Mesodermal cell (in vitro differentiated cells): ENCODE measurements at regions not wholly inside any gene's neighbourhood (a gene's known extent, or its start where the extent isn't known, plus 50 kb on each side); places are given as distances from the start of the nearest gene placed in this dataset.
"Not testable (repeated sequence)": the region's sequence is repeated elsewhere in the genome, so short reads cannot be mapped to it uniquely, and the experiment has no call there.

Experiments used
- H3K27ac ChIP-seq: 2 replicates; pipeline ENCODE4 v1.7.0; 2013; ENCODE audit warnings: mild to moderate bottlenecking, low read depth, low read length, moderate library complexity; ENCODE audit not compliant: severe bottlenecking
- H3K36me3 ChIP-seq: 2 replicates; pipeline ENCODE4 v1.7.1; 2013; ENCODE audit warnings: mild to moderate bottlenecking, low read length, moderate library complexity; ENCODE audit not compliant: control insufficient read depth, insufficient read depth
- H3K4me1 ChIP-seq: one replicate; pipeline ENCODE4 v1.7.1; 2013; ENCODE audit warnings: mild to moderate bottlenecking, low read length; ENCODE audit not compliant: insufficient read depth, control insufficient read depth, poor library complexity, severe bottlenecking
- H3K4me3 ChIP-seq: 2 replicates; pipeline ENCODE4 v1.7.0; 2013; ENCODE audit warnings: low read length, control low read depth, mild to moderate bottlenecking; ENCODE audit not compliant: insufficient read depth, poor library complexity, severe bottlenecking; ENCODE audit errors: extremely low read depth
- H3K9me3 ChIP-seq: 2 replicates; pipeline ENCODE4 v1.7.1; 2013; ENCODE audit warnings: mild to moderate bottlenecking, low read length, moderate library complexity; ENCODE audit not compliant: control insufficient read depth
- WGBS, 2 experiments: methylation state at CpG; one replicate each; pipeline ENCODE4 v1.1.5; 2013; ENCODE audit warnings: missing lambda C conversion rate in 2 of 2; ENCODE audit not compliant: insufficient coverage in 2 of 2; 5-methylcytosine and 5-hydroxymethylcytosine counted together

DNA sequence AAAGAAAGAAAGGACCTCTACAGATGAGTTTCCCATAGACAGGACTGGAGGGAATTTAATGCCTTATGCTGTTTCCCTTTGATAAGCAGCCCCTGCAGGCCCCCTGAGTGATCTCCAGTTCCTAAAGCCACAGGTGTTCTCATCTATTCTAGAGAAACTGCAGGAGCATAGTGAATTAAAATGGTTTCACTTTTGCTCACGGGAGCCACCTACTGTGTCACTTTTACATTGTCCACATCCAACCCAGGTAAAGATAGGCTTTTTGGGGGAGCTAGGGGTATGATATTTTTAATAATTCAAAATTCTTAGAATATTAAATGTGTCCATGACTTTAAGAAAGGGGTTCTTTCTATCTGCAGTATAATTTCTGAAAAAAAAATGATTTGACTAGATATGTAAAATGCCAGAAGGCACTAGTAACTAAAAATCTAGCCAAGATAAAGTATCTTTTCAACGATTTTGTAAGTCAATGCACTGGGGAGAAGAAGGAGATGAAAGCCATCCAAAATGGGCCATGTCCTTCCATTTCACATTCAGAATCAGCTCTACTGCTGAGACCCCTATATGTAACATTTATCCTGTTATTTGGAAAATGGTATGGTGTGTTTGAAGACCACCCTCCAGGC, 267.3 kb upstream of the DUSP10 start:
- Histone ChIP-seq H3K27ac (no peak overlapping the region), H3K36me3 (no peaks in the 10 kb centered on the region), H3K9me3 (no peaks in the 10 kb centered on the region), H3K4me3 (no peak overlapping the region), H3K4me1 (no peaks in the 10 kb centered on the region)
- WGBS, 2 experiments, result 60% methylated on average over 1 of the region's 2 CpGs; no CpG with 5 or more reads in 1 of the 2 experiments

DNA sequence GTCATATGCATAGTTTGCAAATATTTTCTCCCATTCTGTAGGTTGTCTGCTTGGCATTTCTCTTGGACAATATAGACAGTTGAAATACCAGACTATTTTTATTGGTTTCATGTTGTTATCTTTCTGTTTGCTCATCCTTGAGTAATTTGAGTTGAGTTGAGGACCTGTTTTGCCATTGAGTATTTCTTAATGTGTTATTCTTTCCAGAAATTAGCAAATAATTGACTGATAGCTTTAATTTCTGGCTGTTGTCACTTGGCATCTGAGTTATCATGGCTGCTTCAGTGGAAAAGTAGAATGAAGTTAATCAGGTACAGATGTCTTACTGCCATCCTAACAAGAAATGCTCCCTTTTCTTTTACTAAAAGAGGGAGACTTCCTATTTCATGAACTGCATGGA, 264.8 kb upstream of the DUSP10 start:
- Histone ChIP-seq H3K4me3 (no peak overlapping the region), H3K36me3 (no peaks in the 10 kb centered on the region), H3K9me3 (no peaks in the 10 kb centered on the region), H3K4me1 (no peaks in the 10 kb centered on the region), H3K27ac (no peak overlapping the region)

DNA sequence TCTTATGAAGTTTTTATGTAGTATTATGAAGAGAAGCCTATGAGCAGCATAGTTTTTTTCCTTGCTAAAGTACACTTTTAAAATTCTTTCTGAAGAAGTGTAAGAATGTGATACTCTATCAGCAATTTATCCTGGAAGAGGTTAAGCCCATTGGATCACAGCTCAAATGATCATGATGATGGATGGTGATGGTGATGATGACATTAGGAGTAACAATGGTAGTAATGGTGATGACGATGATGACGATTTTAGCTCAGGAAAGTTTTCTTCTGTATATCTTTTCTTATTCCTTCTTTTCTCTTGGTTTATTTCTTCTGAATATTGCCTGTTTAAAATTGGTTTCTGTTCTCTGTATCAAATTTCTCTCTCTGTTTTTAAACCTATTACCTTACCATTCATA, 262.9 kb upstream of the DUSP10 start:
- Histone ChIP-seq H3K4me1 (no peaks in the 10 kb centered on the region), H3K9me3 (no peaks in the 10 kb centered on the region), H3K36me3 (no peaks in the 10 kb centered on the region), H3K4me3 (no peak overlapping the region), H3K27ac (no peak overlapping the region)
- no CpG with 5 or more reads among the region's 2 CpGs for WGBS, 2 experiments

DNA sequence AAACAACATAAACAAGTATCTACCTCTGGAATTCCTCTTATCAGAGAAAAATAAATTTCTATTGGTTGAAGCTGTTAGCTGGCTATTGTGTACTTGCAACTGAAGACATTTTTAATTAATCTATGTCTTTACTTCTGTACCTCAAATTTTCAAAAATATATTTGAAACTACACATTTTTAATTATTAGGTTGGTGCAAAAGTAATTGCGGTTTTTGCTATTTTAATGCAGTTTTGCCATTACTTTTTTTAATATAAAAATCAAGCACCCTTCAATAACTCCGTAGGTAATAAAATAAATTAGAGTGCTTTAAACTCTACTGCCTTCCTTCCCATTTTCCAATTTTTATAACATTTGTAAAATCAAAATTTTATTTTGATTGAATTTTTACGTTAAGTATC, 262.1 kb upstream of the DUSP10 start:
- Histone ChIP-seq H3K4me1 (no peaks in the 10 kb centered on the region), H3K36me3 (no peaks in the 10 kb centered on the region), H3K9me3 (no peaks in the 10 kb centered on the region), H3K4me3 (no peak overlapping the region), H3K27ac (no peak overlapping the region)
- no CpG with 5 or more reads among the region's 3 CpGs for WGBS, 2 experiments

DNA sequence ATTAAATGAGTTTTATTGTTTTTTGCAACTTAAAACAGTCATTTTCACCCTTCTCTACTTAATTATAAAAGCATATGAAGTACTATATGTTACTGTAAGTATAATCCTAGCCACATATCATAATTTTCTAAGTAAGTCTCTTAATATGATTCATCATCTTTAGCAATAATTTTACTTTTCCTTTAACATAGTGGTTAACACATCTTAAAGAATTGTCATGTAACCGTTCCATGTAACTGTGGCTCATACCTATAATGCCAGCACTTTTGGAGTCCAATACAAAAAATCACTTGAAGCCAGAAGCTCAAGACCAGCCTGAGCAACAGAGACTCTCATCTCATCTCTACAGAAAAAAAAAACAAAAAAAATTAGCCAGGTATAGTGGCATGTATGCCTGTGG, 260.6 kb upstream of the DUSP10 start:
- WGBS, 2 experiments, result 83 to 100% methylated on average over 1 of the region's 1 CpG
- Histone ChIP-seq H3K36me3 (no peaks in the 10 kb centered on the region), H3K4me3 (no peak overlapping the region), H3K9me3 (no peaks in the 10 kb centered on the region), H3K4me1 (peaks cover 4% of the 10 kb centered on the region), H3K27ac (no peak overlapping the region)

DNA sequence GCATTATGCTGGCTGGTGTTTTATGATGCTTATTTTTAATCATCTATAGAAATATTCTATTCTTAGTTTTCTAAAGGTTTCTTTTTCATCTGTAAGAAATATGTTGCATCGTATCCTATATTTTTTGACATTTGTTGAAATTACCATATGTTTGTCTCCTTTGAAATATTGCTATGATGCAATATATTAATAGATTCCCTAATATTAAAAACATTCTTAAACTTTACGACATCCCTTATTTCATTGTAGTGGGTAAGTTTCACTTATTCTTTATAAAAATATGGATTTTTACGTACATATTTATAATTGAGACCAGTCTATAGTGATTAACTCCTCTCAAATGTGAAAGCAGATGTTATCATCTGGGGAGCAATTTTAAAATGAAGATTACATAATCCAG, 258.2 kb upstream of the DUSP10 start:
- H3K4me1 ChIP-seq, result peaks cover 4% of the 10 kb centered on the region
- WGBS, 2 experiments, result no CpG with 5 or more reads among the region's 3 CpGs
- H3K4me3 ChIP-seq, result no peak overlapping the region
- no peaks in the 10 kb centered on the region for H3K9me3 ChIP-seq
- no peak overlapping the region for H3K27ac ChIP-seq
- H3K36me3 ChIP-seq, result no peaks in the 10 kb centered on the region

GRCh38 chr1:221998781-221999180, 256.9 kb upstream of the DUSP10 start:
- Histone ChIP-seq H3K4me1 (peaks cover 4% of the 10 kb centered on the region), H3K9me3 (no peaks in the 10 kb centered on the region), H3K36me3 (no peaks in the 10 kb centered on the region), H3K27ac (no peak overlapping the region), H3K4me3 (no peak overlapping the region)
- 93 to 95% methylated on average over 3 of the region's 6 CpGs for WGBS, 2 experiments

- no peaks in the 10 kb centered on the region for H3K36me3 ChIP-seq
- H3K9me3 ChIP-seq, result no peaks in the 10 kb centered on the region
- H3K4me3 ChIP-seq, result no peak overlapping the region
- no CpG with 5 or more reads among the region's 2 CpGs for WGBS, 2 experiments
- peaks cover 4% of the 10 kb centered on the region for H3K4me1 ChIP-seq
- no peak overlapping the region for H3K27ac ChIP-seq
Observed at GRCh38 chr1:221998186-221998612, 256.3 kb upstream of the DUSP10 start.

GRCh38 chr1:221997012-221997411, 255.1 kb upstream of the DUSP10 start:
- not testable (repeated sequence) for H3K36me3 ChIP-seq, H3K4me3 ChIP-seq, H3K27ac ChIP-seq, H3K9me3 ChIP-seq, H3K4me1 ChIP-seq
- 100% methylated on average over 1 of the region's 1 CpG for WGBS, 2 experiments

DNA sequence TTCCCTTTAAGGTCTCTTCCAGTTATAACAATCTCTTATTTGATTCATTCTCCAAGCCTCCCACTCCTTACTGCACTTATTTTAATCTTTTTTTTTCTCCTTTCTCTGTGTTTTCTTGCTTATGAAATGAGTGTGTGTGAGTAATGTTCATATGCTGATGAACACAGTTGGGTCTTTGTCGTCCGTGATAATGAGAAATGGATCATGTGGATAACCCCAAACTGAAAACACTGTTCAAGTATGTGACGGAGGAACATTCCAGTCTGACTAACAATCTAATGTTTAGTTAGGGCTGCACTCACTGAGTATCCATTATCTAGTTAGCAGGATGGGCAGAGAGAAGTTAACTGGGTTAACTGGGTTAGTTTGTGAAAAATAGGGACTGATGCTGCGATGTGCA, 253.1 kb upstream of the DUSP10 start:
- Histone ChIP-seq H3K9me3 (no peaks in the 10 kb centered on the region), H3K4me1 (peaks cover 25% of the 10 kb centered on the region), H3K36me3 (no peaks in the 10 kb centered on the region), H3K4me3 (no peak overlapping the region), H3K27ac (no peak overlapping the region)
- 90 to 97% methylated on average over 2 of the region's 4 CpGs for WGBS, 2 experiments

DNA sequence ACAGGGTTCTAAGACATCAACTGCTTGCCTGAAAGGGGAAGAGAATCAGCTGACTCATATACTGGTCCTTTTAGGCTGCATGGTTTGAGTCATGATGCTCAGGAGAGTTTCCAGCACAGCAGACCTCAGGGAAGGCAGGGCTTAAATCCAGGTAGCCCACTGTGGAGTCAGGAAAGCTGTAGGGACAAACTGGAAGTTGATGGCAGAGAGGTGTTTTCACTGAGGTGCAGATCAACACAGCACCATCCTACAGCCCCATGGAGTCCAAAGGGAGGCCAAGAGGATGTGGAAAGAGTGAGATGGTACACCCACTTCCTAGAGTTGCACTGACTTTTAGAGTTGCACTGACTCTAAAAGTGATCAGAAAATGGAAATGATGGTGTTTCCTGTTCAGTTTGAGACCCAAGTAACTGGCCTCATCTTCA, 252.4 kb upstream of the DUSP10 start:
- Histone ChIP-seq H3K4me3 (no peak overlapping the region), H3K27ac (no peak overlapping the region), H3K4me1 (peaks cover 28% of the 10 kb centered on the region), H3K9me3 (no peaks in the 10 kb centered on the region), H3K36me3 (no peaks in the 10 kb centered on the region)
